Endothelial cell of umbilical vein (primary cell): ENCODE measurements at regions not wholly inside any gene's neighbourhood (a gene's known extent, or its start where the extent isn't known, plus 50 kb on each side); places are given as distances from the start of the nearest gene placed in this dataset.

Experiments
- BruUV-seq: library from RNA; stranded (reverse); fragments of 400-500 nt; replicated peaks from 2 replicates; lab custom pipeline; 2021; lab: Mats Ljungman, UMichigan
- CTCF ChIA-PET: fragments of 300-600, 350-600 bp; sonication (Branson Sonifier 250); formaldehyde crosslinking; loops from one replicate; lab custom pipeline; 2021; ENCODE audit warnings: antibody characterized with exemption, inconsistent platforms; lab: Charles Lee
- POLR2A ChIA-PET: fragments of 300-600, 350-600 bp; sonication (Branson Sonifier 250); formaldehyde crosslinking; loops from one replicate; lab custom pipeline; 2021; ENCODE audit warnings: antibody characterized with exemption, inconsistent platforms; lab: Charles Lee
- DNase-seq: peaks from one replicate; pipeline ENCODE4 v3.0.0-alpha.2; 2011; ENCODE audit warnings: low read depth, low spot score
- FAIRE-seq: peaks from 2 replicates; lab custom pipeline; 2011; peaks lifted over from hg19 to GRCh38; lab: Jason Lieb, UNC
- H2AFZ ChIP-seq: 2 replicates; pipeline ENCODE4 v1.6.0; 2012; ENCODE audit warnings: low read depth, low read length, control low read depth, inconsistent platforms
- H3K27ac ChIP-seq: 2 replicates; pipeline ENCODE4 v1.5.1; 2011; ENCODE audit warnings: low read depth, mild to moderate bottlenecking, control low read depth, low read length, moderate library complexity; ENCODE audit not compliant: insufficient read depth
- H3K27me3 ChIP-seq, 2 experiments: 2 replicates each; pipeline versions ENCODE4 v1.6.0 to v1.6.1; 2011; ENCODE audit warnings: low read length in 2 of 2, mixed read lengths in 1 of 2; ENCODE audit not compliant: control insufficient read depth in 2 of 2, insufficient read depth in 2 of 2
- H3K36me3 ChIP-seq, 2 experiments: 2 replicates in 1 of 2; 3 replicates in 1 of 2; pipeline ENCODE4 v1.5.1; 2011; ENCODE audit warnings: low read length in 2 of 2, mild to moderate bottlenecking in 1 of 2, moderate library complexity in 1 of 2; ENCODE audit not compliant: control insufficient read depth in 2 of 2, insufficient read depth in 2 of 2; ENCODE audit errors: extremely low read depth in 1 of 2
- H3K4me1 ChIP-seq: 3 replicates; pipeline ENCODE4 v1.5.1; 2011; ENCODE audit warnings: mild to moderate bottlenecking, low read length; ENCODE audit not compliant: control insufficient read depth, insufficient read depth; ENCODE audit errors: extremely low read depth
- H3K4me2 ChIP-seq: 2 replicates; pipeline ENCODE4 v1.6.1; 2011; ENCODE audit warnings: low read length, control low read depth, mixed read lengths; ENCODE audit not compliant: insufficient read depth
- H3K4me3 ChIP-seq, 3 experiments: fragments of 200-600 bp in 1 of 3; sonication (generic), shearing (Covaris generic) in 1 of 3; replicated peaks in 1 of 3; 2 replicates each; pipeline ENCODE4 v1.5.1; 2011 to 2016; ENCODE audit warnings: control low read depth in 3 of 3, low read length in 3 of 3, mild to moderate bottlenecking in 2 of 3, inconsistent platforms in 1 of 3, low read depth in 1 of 3, moderate library complexity in 1 of 3; ENCODE audit not compliant: insufficient read depth in 1 of 3
- H3K79me2 ChIP-seq: 2 replicates; pipeline ENCODE4 v1.6.0; 2012; ENCODE audit warnings: low read length, inconsistent platforms; ENCODE audit not compliant: control insufficient read depth, insufficient read depth
- H3K9ac ChIP-seq: replicated peaks from 2 replicates; pipeline ENCODE3; 2011; ENCODE audit warnings: low read length, control low read depth; ENCODE audit not compliant: insufficient read depth; ENCODE audit errors: extremely low read depth
- H3K9me1 ChIP-seq: replicated peaks from 3 replicates; pipeline ENCODE4 v1.6.0; 2011; ENCODE audit warnings: mild to moderate bottlenecking, low read length; ENCODE audit not compliant: control insufficient read depth, insufficient read depth; ENCODE audit errors: extremely low read depth
- H3K9me3 ChIP-seq: replicated peaks from 2 replicates; pipeline ENCODE4 v1.5.1; 2012; ENCODE audit warnings: low read length, inconsistent platforms; ENCODE audit not compliant: control insufficient read depth, insufficient read depth
- H4K20me1 ChIP-seq: replicated peaks from 2 replicates; pipeline ENCODE3; 2011; ENCODE audit warnings: mild to moderate bottlenecking, low read length; ENCODE audit not compliant: control insufficient read depth, insufficient read depth; ENCODE audit errors: extremely low read depth
- CTCF ChIP-seq, 2 donors: IDR thresholded peaks; 1 replicate in 1 of 2; 2 replicates in 1 of 2; pipeline ENCODE4 v1.5.1; 2011; ENCODE audit warnings: low read length in 2 of 2, mild to moderate bottlenecking in 2 of 2, moderate library complexity in 2 of 2, control low read depth in 1 of 2, inconsistent platforms in 1 of 2, low read depth in 1 of 2; ENCODE audit not compliant: insufficient read depth in 1 of 2; ENCODE audit errors: extremely low read depth in 1 of 2
- EZH2 ChIP-seq: IDR thresholded peaks from 2 replicates; pipeline ENCODE4 v1.6.1; 2012; ENCODE audit warnings: borderline replicate concordance, low read depth, mild to moderate bottlenecking, moderate library complexity, low read length, inconsistent platforms; ENCODE audit not compliant: severe bottlenecking
- FOS ChIP-seq: IDR thresholded peaks from 2 replicates; pipeline ENCODE4 v1.6.1; 2011; ENCODE audit warnings: mild to moderate bottlenecking, low read length, moderate library complexity, borderline replicate concordance; ENCODE audit not compliant: insufficient read depth
- GATA2 ChIP-seq: IDR thresholded peaks from 2 replicates; pipeline ENCODE4 v1.7.0; 2011; ENCODE audit warnings: low read depth, mild to moderate bottlenecking, moderate library complexity, mixed read lengths, low read length; ENCODE audit not compliant: insufficient read length, insufficient read depth
- JUN ChIP-seq: IDR thresholded peaks from 2 replicates; pipeline ENCODE4 v1.6.1; 2011; ENCODE audit warnings: borderline replicate concordance, low read depth; ENCODE audit not compliant: insufficient read length, insufficient read depth
- MAX ChIP-seq: IDR thresholded peaks from 2 replicates; pipeline ENCODE4 v1.6.1; 2011; ENCODE audit not compliant: insufficient read depth, insufficient read length
- MYC ChIP-seq: IDR thresholded peaks from one replicate; pipeline ENCODE4 v1.6.1; 2011; ENCODE audit warnings: mild to moderate bottlenecking, low read depth, low read length
- POLR2A ChIP-seq: IDR thresholded peaks from 2 replicates; pipeline ENCODE4 v1.6.1; 2012; ENCODE audit warnings: low read depth, mild to moderate bottlenecking, control low read depth, low read length
- POLR2AphosphoS5 ChIP-seq: IDR thresholded peaks from 2 replicates; pipeline ENCODE4 v1.6.1; 2012; ENCODE audit warnings: low read depth, mild to moderate bottlenecking, control low read depth, low read length, moderate library complexity; ENCODE audit not compliant: insufficient read depth
- dilution Hi-C: fragments of 300-500 bp; cut with MboI; formaldehyde crosslinking; loops from one replicate; pipeline ENCODE4 v1.15.0; 2019; ENCODE audit warnings: low sequenced_read_pairs; ENCODE audit not compliant: extremely low pct_ligation_motif_present
- intact Hi-C: fragments of 100-400 bp; cut with micrococcal nuclease; formaldehyde crosslinking; loops from one replicate; pipeline ENCODE4 v1.10.0; 2022

GRCh38 chr2:146853741-146854444 lies 990.9 kb upstream of the ACVR2A start:
- BruUV-seq = no TSS peak
- no peak overlapping the region for H3K4me3 ChIP-seq

GRCh38 chr2:146852661-146853060 lies 992.2 kb upstream of the ACVR2A start:
- Histone ChIP-seq H3K79me2 (no peaks in the 10 kb centered on the region), H3K4me1 (no peaks in the 10 kb centered on the region), H3K36me3 (no peaks in the 10 kb centered on the region), H4K20me1 (no peaks in the 10 kb centered on the region), H3K9me3 (no peaks in the 10 kb centered on the region), H3K27ac (no peak overlapping the region), H3K9ac (no peak overlapping the region), H3K27me3 (no peaks in the 10 kb centered on the region), H2AFZ (no peak overlapping the region), H3K9me1 (no peaks in the 10 kb centered on the region), H3K4me3 (no peak overlapping the region), H3K4me2 (no peak overlapping the region)
- BruUV-seq = no TSS peak
- DNase-seq = no peak
- no peak for TF ChIP-seq POLR2AphosphoS5
- no peak for TF ChIP-seq MYC
- TF ChIP-seq CTCF (IDR thresholded peaks at IDR 0.05; ENCODE audit: extremely low read depth in 1 of 2, insufficient read depth in 1 of 2, low read depth in 1 of 2, low read length in 2 of 2) = no peak
- TF ChIP-seq JUN = no peak
- no peak for TF ChIP-seq FOS
- no peak for TF ChIP-seq MAX
- no peak for TF ChIP-seq POLR2A
- no peak for TF ChIP-seq GATA2
- TF ChIP-seq EZH2 = no peak
- intact Hi-C loops = no loop called here
- FAIRE-seq = no peak
- POLR2A ChIA-PET = no interaction called here
- CTCF ChIA-PET = no interaction called here
- dilution Hi-C loops = no loop called here

More at GRCh38 chr2:146853741-146854444, 990.9 kb upstream of the ACVR2A start:
- DNase-seq = no peak
- Histone ChIP-seq H3K9ac (no peak overlapping the region), H3K4me1 (no peaks in the 10 kb centered on the region), H3K79me2 (no peaks in the 10 kb centered on the region), H4K20me1 (no peaks in the 10 kb centered on the region), H3K9me3 (no peaks in the 10 kb centered on the region), H3K4me2 (no peak overlapping the region), H2AFZ (no peak overlapping the region), H3K36me3 (no peaks in the 10 kb centered on the region), H3K9me1 (no peaks in the 10 kb centered on the region), H3K27me3 (no peaks in the 10 kb centered on the region), H3K27ac (no peak overlapping the region)
- ChIA-PET POLR2A (no interaction called here), CTCF (no interaction called here)
- no peak for FAIRE-seq
- TF ChIP-seq FOS = no peak
- no peak for TF ChIP-seq MAX
- TF ChIP-seq GATA2 = no peak
- TF ChIP-seq JUN = no peak
- TF ChIP-seq POLR2AphosphoS5 = no peak
- TF ChIP-seq POLR2A = no peak
- intact Hi-C loops (no loop called here), dilution Hi-C loops (no loop called here)
